ENCODE measurements at regions not wholly inside any gene's neighbourhood (a gene's known extent, or its start where the extent isn't known, plus 50 kb on each side); places are given as distances from the start of the nearest gene placed in this dataset.

- no peak for DNase-seq
Measured at GRCh38 chr1:54497338-54497737, 50.7 kb upstream of the ACOT11 start.

- no peak for DNase-seq
Measured at GRCh38 chr1:54495954-54496353, 52.1 kb upstream of the ACOT11 start.

- no peak for DNase-seq
Measured at GRCh38 chr1:54493608-54494007, 54.4 kb upstream of the ACOT11 start.

DNA sequence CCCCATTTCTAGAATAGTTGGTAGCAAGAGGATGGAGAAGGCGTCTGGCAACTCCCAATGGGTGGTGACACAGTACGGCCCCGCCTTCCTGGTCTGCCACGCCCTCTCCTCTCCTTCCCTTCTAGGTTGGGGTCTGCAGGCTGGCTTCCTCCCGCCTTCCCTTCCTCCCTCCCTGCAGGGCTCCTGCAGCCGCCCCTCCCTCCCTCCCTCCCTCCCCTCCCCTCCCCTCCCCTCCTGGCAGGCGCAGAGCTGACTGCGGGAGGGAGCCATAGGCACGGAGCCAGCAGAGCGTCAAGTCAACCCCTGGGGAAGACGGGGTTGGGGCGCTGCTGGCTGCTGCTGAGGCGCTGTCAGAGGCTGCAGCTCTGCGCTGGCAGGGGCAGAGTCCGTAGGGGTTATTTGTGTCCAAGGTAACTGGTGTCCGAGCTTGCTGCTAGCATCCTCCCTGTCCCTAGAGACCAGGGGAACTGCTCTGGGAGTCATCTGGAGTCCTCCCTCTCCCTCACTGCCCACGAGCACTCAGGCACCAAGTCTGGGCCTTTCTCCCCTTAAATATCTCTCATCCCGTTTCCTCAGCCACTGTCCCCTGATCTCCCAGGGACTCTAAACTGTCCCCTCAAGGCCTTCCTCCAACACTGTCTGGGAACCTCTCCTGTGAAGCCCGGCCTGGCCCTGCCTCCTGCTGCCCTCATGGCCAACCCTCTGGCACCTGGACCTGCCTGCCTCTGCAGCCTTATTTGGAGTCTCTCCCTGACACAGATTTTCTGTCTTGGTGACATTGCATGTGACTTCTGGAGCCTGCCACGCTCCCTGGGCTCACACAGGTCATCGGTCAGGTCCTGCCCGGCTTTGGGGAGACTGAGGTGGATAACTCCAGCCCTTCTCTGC, 57.4 kb upstream of the ACOT11 start:
- DNase-seq, result peak; percentile 22

- DNase-seq, result peak; percentile 53
Measured at GRCh38 chr1:54489627-54490250, 58.3 kb upstream of the ACOT11 start.

DNA sequence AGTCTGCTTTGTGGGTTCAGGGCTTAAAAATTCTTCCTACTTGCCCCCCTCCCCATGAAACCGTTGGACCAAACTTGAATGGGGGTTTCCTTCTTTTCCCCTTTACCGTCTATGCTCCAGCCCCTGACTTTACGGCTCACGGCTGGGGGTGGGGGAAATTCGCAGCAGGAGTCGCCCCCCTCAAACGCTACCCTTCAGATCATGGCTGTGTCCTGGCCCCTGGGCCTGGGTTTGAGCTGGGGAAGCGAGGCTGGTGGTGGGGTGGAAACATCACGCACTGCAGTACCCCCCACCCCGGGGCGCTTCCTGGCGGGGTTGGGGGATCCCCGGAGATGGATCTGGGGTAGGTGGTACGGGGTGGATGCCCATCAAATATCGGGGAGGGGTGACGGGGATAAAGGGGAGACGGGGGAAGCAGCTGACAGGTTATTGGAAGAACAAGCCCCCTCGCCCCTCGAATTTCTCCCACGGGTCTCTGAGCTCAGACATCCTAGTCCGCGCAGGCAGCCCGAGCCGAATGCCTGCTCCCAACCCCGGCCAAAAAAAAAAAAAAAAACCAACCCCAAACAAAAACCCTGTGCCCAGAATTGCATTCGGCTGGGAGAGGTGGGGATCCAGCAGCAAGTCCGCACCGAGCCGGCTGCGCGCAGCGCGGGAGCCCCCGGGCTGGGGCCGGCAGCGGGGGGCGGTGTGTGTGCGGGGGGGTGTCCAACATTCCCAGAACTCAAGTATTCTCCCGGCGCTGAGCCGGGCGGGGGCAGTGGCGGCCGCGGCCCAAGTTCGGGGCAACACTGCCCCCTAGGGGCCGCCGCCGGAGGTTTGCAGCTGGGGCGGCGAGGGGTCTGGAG, 59.0 kb upstream of the ACOT11 start:
- DNase-seq, result peak; percentile 73

GRCh38 chr1:54488065-54488750, 59.8 kb upstream of the ACOT11 start:
- DNase-seq, result peak; percentile 86

DNA sequence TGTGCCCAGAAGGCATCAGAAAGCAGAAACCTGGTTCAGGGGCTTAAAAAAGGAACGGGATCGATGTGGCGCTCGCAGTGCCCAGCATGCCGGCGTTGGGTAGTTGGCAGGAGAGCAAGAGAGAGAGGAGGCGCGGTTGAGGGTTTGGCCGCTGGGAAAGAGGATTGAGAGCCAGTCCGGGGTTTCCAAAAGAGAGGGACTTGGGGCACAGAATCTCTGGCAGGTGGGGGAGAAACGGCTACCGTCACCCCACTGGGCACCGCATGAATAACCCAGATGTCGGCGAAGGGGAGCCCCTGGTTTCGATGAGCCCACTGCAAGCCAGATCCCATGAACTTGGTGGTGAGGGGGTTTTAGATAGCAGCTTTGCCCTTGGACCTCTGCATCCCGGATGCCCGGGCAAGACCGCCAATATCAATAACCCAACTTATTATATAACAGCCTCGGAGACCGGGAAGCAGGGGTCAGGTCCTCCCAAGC, 60.4 kb upstream of the ACOT11 start:
- peak; percentile 50 for DNase-seq

DNA sequence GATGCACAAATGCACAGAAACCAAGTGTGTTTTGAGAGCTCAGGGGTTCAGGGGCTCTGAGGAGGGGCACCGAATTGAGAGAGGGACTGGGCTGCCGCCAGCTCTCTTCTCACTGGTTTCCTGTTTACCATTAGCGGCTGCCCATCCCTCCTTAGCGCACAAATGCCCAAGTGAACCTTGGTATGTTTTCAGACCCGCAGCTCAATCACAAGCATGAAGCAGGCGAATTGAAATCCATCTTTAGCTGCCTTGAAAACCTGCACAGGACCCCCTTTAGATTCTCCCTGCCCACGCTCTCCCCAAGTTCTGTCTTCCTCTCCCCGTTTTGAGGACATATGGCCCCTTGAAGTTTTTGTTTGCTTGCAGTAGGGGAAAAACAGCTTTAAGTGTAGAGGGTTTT, 61.1 kb upstream of the ACOT11 start:
- no peak for DNase-seq

DNA sequence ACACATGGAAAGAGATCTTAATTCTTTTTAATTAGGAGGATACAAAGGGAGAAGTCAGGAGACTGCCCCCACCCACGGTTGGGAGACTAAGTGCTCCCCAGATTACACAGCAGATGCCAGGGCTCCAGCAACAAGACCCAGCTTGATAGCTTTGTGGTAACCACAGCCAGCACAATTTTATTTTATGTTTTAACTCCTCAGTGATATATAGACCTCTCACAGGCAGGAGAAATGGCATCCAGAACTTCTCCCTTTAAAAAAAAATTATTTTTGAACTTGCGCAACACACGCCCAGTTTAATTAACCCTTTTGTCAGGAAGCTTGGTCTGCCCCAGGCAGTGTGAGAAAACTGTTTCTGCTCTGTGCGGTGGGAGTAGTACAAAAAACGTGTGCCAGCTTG, 62.6 kb upstream of the ACOT11 start:
- DNase-seq, result no peak

DNA sequence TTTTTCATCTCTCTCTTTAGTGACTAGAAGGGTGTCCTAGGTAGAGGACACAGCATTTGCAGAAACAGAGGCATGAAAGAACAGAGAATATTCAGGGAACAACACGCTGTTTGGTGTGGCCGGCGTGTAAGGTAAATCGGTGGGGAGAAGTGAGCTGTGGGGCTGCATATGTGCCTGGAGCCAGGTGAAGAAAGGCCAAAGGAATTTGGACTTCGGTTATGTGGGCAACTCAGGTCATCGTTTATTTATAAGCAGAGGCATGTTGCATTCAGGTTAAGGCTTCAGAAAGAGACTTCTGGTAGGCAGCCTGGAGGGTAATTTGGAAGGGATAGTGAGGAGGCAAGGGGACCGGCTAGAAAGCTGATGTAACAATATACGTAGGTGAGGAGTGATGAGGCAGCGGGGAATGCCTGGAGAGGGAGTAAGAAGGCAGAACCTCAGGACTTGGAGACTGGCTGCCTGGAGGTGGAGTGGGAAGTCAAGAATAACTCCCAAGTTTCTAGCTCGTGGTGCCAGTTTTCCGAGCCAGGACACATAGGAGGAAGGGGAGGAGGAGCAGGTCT, 64.1 kb upstream of the ACOT11 start:
- DNase-seq, result no peak

GRCh38 chr1:54481201-54481884, 66.7 kb upstream of the ACOT11 start:
- DNase-seq, result no peak

DNA sequence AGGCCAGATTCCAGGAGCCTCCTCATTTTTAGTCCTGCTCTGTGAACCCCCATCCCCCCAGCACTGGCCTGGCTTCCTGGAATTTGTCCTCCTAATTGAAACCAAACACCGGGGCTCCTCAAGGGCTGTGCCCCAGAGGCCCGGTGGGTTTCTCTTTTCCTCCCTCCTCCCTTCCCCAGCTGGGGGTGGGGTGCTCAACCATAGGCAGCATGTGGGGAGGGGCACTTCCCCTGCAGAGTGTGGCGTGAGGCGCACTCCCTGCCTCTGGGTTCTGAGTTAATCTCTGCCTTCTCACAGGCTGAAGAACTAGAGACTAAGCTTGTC, 67.5 kb upstream of the ACOT11 start:
- DNase-seq, result no peak

- DNase-seq, result no peak
Measured at GRCh38 chr1:54479841-54480524, 68.0 kb upstream of the ACOT11 start.

DNA sequence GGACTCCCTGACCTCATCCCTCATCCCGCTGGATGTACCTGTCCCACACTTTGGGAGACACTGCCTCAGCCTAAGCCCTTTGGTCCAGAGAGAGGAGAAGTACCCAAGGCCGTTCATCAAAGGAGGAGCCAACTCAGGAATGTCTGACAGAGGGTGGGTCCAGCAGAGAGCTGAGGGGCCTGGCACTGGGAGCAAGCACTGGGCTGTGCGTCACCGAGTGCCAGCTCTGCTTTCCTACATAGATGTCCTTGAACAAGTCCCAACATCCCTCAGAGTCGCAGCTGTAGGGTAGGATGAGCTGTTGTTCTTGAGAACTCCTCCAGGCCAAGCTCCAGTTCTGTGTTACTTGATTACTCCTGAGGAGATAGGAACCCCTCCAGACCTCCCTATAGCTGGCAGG, 68.8 kb upstream of the ACOT11 start:
- DNase-seq, result no peak

GRCh38 chr1:54477153-54477561, 70.9 kb upstream of the ACOT11 start:
- DNase-seq, result no peak

DNA sequence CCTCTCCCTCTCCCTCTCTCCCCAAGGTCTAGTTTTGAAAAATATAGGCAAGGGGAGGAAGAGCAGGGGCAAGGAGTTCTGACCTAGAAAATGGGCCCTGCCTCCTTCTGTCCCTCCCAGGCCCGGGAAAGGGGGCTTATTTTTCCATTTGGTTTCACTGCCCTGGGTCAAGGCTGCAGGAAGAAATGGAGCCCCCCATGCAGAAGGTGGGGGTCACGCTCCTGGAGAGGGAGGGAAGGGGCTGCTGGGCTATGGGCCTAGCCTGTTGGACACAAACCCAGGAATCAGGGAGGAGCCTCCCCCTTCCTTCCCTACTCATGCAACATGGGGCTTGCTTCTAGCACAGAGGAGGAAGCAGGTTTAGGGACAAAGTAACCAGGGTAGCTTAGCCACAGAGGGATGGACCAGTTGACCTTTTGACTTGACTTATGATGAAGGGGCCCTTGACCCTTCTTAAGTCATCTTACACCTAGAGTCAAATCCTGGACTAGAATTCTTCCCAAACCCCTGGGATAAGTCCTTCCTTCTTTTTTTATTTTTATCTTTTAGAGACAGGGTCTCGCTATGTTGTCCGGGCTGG, 70.4 kb upstream of the SSBP3 start:
- no peak for DNase-seq

DNA sequence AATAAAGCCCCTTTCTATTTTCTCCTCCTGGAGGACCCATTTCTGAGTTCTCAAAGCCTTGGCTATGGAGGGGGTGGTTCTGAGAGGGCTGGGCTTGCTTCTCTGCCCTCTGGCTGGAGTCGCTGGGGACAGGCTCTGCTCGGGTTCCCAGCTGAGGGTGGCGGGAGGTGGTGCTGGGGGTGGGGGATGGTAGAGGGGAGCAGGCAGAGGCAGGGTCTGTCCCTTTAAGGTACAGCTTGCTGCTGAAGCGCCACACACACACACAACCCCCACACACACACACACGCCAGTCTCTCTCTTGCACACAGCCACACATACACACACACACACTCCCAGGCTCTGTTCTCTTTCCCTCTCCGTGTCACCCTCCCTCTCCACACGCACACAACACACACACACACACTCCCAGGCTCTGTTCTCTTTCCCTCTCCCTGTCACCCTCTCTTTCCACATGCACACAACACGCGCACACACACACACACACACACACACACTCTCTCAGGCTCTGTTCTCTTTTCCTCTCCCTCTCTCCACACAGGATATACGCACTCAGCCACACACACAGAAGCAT, 69.8 kb upstream of the SSBP3 start:
- no peak for DNase-seq

GRCh38 chr1:54475357-54475881, 69.2 kb upstream of the SSBP3 start:
- no peak for DNase-seq

Measured in DMS79 treated with DMSO at 0.1 percent for 48 hours (cell line).